ENCODE measurements at regions not wholly inside any gene's neighbourhood (a gene's known extent, or its start where the extent isn't known, plus 50 kb on each side); places are given as distances from the start of the nearest gene placed in this dataset.

- TF ChIP-seq CTCF (conservative IDR thresholded peaks at IDR 0.05), result no peak
- Mint-ChIP-seq H3K27me3 (no peaks in the 10 kb centered on the region), H3K4me3 (no peak overlapping the region), H3K4me1 (ENCODE audit: unreplicated experiment) (no peaks in the 10 kb centered on the region), H3K27ac (no peak overlapping the region), H3K36me3 (no peaks in the 10 kb centered on the region), H3K9me3 (no peaks in the 10 kb centered on the region)
- DNase-seq (ENCODE audit: extremely low spot score, unreplicated experiment), result no peak
Observed at GRCh38 chr16:8398548-8398947, 191.8 kb downstream of the TMEM114 start.

GRCh38 chr16:8397223-8397622 is 193.1 kb downstream of the TMEM114 start:
- no peak overlapping the region for H3K4me3 Mint-ChIP-seq
- H3K27me3 Mint-ChIP-seq, result no peaks in the 10 kb centered on the region
- H3K9me3 Mint-ChIP-seq, result no peaks in the 10 kb centered on the region
- H3K4me1 Mint-ChIP-seq (ENCODE audit: unreplicated experiment), result no peaks in the 10 kb centered on the region
- no peak for TF ChIP-seq CTCF (conservative IDR thresholded peaks at IDR 0.05)
- DNase-seq (ENCODE audit: extremely low spot score, unreplicated experiment), result no peak
- no peaks in the 10 kb centered on the region for H3K36me3 Mint-ChIP-seq
- H3K27ac Mint-ChIP-seq, result no peak overlapping the region

GRCh38 chr16:8396463-8396862 is 193.8 kb downstream of the TMEM114 start:
- no peaks in the 10 kb centered on the region for H3K4me1 Mint-ChIP-seq (ENCODE audit: unreplicated experiment)
- no peak overlapping the region for H3K4me3 Mint-ChIP-seq
- TF ChIP-seq CTCF (conservative IDR thresholded peaks at IDR 0.05), result no peak
- peaks cover 4% of the 10 kb centered on the region for H3K27me3 Mint-ChIP-seq
- H3K9me3 Mint-ChIP-seq, result no peaks in the 10 kb centered on the region
- H3K27ac Mint-ChIP-seq, result no peak overlapping the region
- H3K36me3 Mint-ChIP-seq, result no peaks in the 10 kb centered on the region
- DNase-seq (ENCODE audit: extremely low spot score, unreplicated experiment), result no peak

GRCh38 chr16:8391257-8391656 is 199.1 kb downstream of the TMEM114 start:
- Mint-ChIP-seq H3K4me1 (ENCODE audit: unreplicated experiment) (no peaks in the 10 kb centered on the region), H3K4me3 (no peak overlapping the region), H3K9me3 (no peaks in the 10 kb centered on the region), H3K36me3 (no peaks in the 10 kb centered on the region), H3K27ac (no peak overlapping the region), H3K27me3 (peaks cover 10% of the 10 kb centered on the region)
- DNase-seq (ENCODE audit: extremely low spot score, unreplicated experiment), result no peak
- no peak for TF ChIP-seq CTCF (conservative IDR thresholded peaks at IDR 0.05)

- Mint-ChIP-seq H3K4me3 (no peak overlapping the region), H3K36me3 (no peaks in the 10 kb centered on the region), H3K27ac (no peak overlapping the region), H3K4me1 (ENCODE audit: unreplicated experiment) (no peaks in the 10 kb centered on the region), H3K27me3 (peaks cover 10% of the 10 kb centered on the region), H3K9me3 (no peaks in the 10 kb centered on the region)
- TF ChIP-seq CTCF (conservative IDR thresholded peaks at IDR 0.05), result no peak
- DNase-seq (ENCODE audit: extremely low spot score, unreplicated experiment), result no peak
Observed at GRCh38 chr16:8388684-8389083, 201.6 kb downstream of the TMEM114 start.

- no peak for DNase-seq (ENCODE audit: extremely low spot score, unreplicated experiment)
- Mint-ChIP-seq H3K9me3 (no peaks in the 10 kb centered on the region), H3K36me3 (no peaks in the 10 kb centered on the region), H3K4me3 (no peak overlapping the region), H3K27ac (no peak overlapping the region), H3K27me3 (peaks cover 15% of the 10 kb centered on the region), H3K4me1 (ENCODE audit: unreplicated experiment) (no peaks in the 10 kb centered on the region)
- TF ChIP-seq CTCF (conservative IDR thresholded peaks at IDR 0.05), result no peak
Observed at GRCh38 chr16:8381814-8382213, 208.5 kb downstream of the TMEM114 start.
